SK-N-SH (cell line): ENCODE measurements at regions not wholly inside any gene's neighbourhood (a gene's known extent, or its start where the extent isn't known, plus 50 kb on each side); places are given as distances from the start of the nearest gene placed in this dataset.

Experiments used
- CTCF ChIA-PET: fragments of 300-600, 350-600 bp; formaldehyde crosslinking; extraction: SDS; loops from one replicate; lab custom pipeline; 2021; lab: Yijun Ruan, JAX
- POLR2A ChIA-PET: fragments of 350-600 bp; sonication (Branson Sonifier 250); formaldehyde crosslinking; extraction: SDS; loops from one replicate; lab custom pipeline; 2020; ENCODE audit warnings: antibody characterized with exemption, inconsistent platforms; lab: Yijun Ruan, JAX
- DNase-seq: peaks from one replicate; pipeline ENCODE4 v3.0.0; 2012
- H2AFZ ChIP-seq: fragments of 200-600 bp; sonication (generic); 2 replicates; pipeline ENCODE4 v1.8.1; 2016; ENCODE audit warnings: antibody characterized with exemption, mild to moderate bottlenecking, low read depth
- H3F3A ChIP-seq: fragments of 200-600 bp; sonication (generic); replicated peaks from 2 replicates; pipeline ENCODE3; 2016; ENCODE audit warnings: antibody characterized with exemption, mild to moderate bottlenecking; ENCODE audit not compliant: insufficient read depth
- H3K27ac ChIP-seq, 2 experiments: fragments of 200-500 bp in 1 of 2; fragments of 200-600 bp in 1 of 2; sonication (Bioruptor generic) in 1 of 2; sonication (generic), shearing (Covaris generic) in 1 of 2; 2 replicates each; pipeline versions ENCODE4 v1.5.1 to v1.6.1; 2014 to 2016; ENCODE audit warnings: low read depth in 2 of 2, inconsistent platforms in 1 of 2, low read length in 1 of 2, mild to moderate bottlenecking in 1 of 2, mixed read lengths in 1 of 2
- H3K27me3 ChIP-seq: fragments of 200-600 bp; sonication (generic), shearing (Covaris generic); 2 replicates; pipeline ENCODE4 v1.6.1; 2016; ENCODE audit warnings: mixed run types; ENCODE audit not compliant: insufficient read depth
- H3K36me3 ChIP-seq, 2 experiments: fragments of 200-500 bp in 1 of 2; fragments of 200-600 bp in 1 of 2; sonication (Bioruptor generic) in 1 of 2; sonication (generic) in 1 of 2; replicated peaks in 1 of 2; 2 replicates each; pipeline versions ENCODE3 to v1.5.1; 2014 to 2016; ENCODE audit warnings: low read length in 1 of 2, mild to moderate bottlenecking in 1 of 2; ENCODE audit not compliant: insufficient read depth in 2 of 2, control insufficient read depth in 1 of 2
- H3K4me1 ChIP-seq, 2 experiments: fragments of 200-500 bp in 1 of 2; fragments of 200-600 bp in 1 of 2; sonication (Bioruptor generic) in 1 of 2; sonication (generic), shearing (Covaris generic) in 1 of 2; 2 replicates each; pipeline versions ENCODE4 v1.5.1 to v1.6.1; 2014 to 2016; ENCODE audit warnings: low read depth in 1 of 2, low read length in 1 of 2, mixed run types in 1 of 2; ENCODE audit not compliant: insufficient read depth in 2 of 2, control insufficient read depth in 1 of 2
- H3K4me2 ChIP-seq: fragments of 200-600 bp; sonication (generic), shearing (Covaris generic); 2 replicates; pipeline ENCODE4 v1.6.1; 2017; ENCODE audit warnings: mixed run types
- H3K4me3 ChIP-seq, 2 experiments: fragments of 200-500 bp in 1 of 2; fragments of 200-600 bp in 1 of 2; sonication (Bioruptor generic) in 1 of 2; sonication (generic), shearing (Covaris generic) in 1 of 2; 2 replicates each; pipeline versions ENCODE4 v1.5.1 to v1.8.1; 2014 to 2016; ENCODE audit warnings: low read depth in 2 of 2, inconsistent platforms in 1 of 2, low read length in 1 of 2, mild to moderate bottlenecking in 1 of 2, mixed read lengths in 1 of 2, moderate library complexity in 1 of 2
- H3K79me2 ChIP-seq: fragments of 200-600 bp; sonication (generic); 2 replicates; pipeline ENCODE4 v1.8.1; 2017; ENCODE audit warnings: mild to moderate bottlenecking; ENCODE audit not compliant: insufficient read depth
- H3K9ac ChIP-seq: fragments of 200-600 bp; sonication (generic); 2 replicates; pipeline ENCODE4 v1.6.1; 2017; ENCODE audit warnings: mixed run types
- H3K9me2 ChIP-seq: fragments of 200-600 bp; sonication (generic); 2 replicates; pipeline ENCODE4 v1.6.1; 2017; ENCODE audit warnings: mixed run types
- H3K9me3 ChIP-seq: fragments of 200-600 bp; sonication (generic); 2 replicates; pipeline ENCODE4 v1.6.1; 2017; ENCODE audit warnings: mixed run types, mild to moderate bottlenecking, moderate library complexity
- H4K20me1 ChIP-seq: fragments of 200-600 bp; sonication (generic); 2 replicates; pipeline ENCODE4 v1.6.1; 2017; ENCODE audit warnings: mild to moderate bottlenecking, mixed run types; ENCODE audit not compliant: insufficient read depth
- CHD2 ChIP-seq: fragments of 150-350 bp; IDR thresholded peaks from 2 replicates; pipeline ENCODE4 v1.6.1; 2018; ENCODE audit warnings: low read length; ENCODE audit not compliant: partially characterized antibody
- CTCF ChIP-seq: fragments of 200-600 bp; sonication (generic); IDR thresholded peaks from 2 replicates; pipeline ENCODE4 v1.6.1; 2017; ENCODE audit warnings: antibody characterized with exemption, mild to moderate bottlenecking, moderate library complexity
- ELF1 ChIP-seq: IDR thresholded peaks from 2 replicates; pipeline ENCODE4 v1.4.0; 2012
- FOSL2 ChIP-seq: IDR thresholded peaks from 2 replicates; pipeline ENCODE4 v1.4.0; 2012; ENCODE audit warnings: low read depth, mild to moderate bottlenecking, moderate library complexity, borderline replicate concordance
- FOXM1 ChIP-seq: IDR thresholded peaks from 2 replicates; pipeline ENCODE4 v1.4.0; 2012; ENCODE audit warnings: low read depth, mild to moderate bottlenecking
- GABPA ChIP-seq: IDR thresholded peaks from 2 replicates; pipeline ENCODE4 v1.4.0; 2012; ENCODE audit warnings: low read depth, mild to moderate bottlenecking
- GATA2 ChIP-seq: sonication (generic); formaldehyde crosslinking; IDR thresholded peaks from 2 replicates; pipeline ENCODE4 v1.5.0; 2020; ENCODE audit warnings: mild to moderate bottlenecking, missing genetic modification reagents
- MEF2A ChIP-seq: IDR thresholded peaks from 2 replicates; pipeline ENCODE4 v1.4.0; 2012; ENCODE audit warnings: low read depth, borderline replicate concordance
- POLR2AphosphoS5 ChIP-seq: IDR thresholded peaks from 2 replicates; pipeline ENCODE4 v1.6.1; 2012; ENCODE audit warnings: low read depth, low read length
- RAD21 ChIP-seq: IDR thresholded peaks from 2 replicates; pipeline ENCODE4 v1.6.1; 2012; ENCODE audit warnings: mild to moderate bottlenecking, low read length
- RCOR1 ChIP-seq: fragments of 150-350 bp; IDR thresholded peaks from 2 replicates; pipeline ENCODE4 v1.6.1; 2017; ENCODE audit warnings: antibody characterized with exemption, low read length
- RXRA ChIP-seq: IDR thresholded peaks from 2 replicates; pipeline ENCODE4 v1.4.0; 2012; ENCODE audit warnings: low read depth, mild to moderate bottlenecking, borderline replicate concordance
- SMC3 ChIP-seq: IDR thresholded peaks from 2 replicates; pipeline ENCODE4 v1.6.1; 2012; ENCODE audit warnings: low read depth, low read length, improper control_type of control experiment
- TEAD4 ChIP-seq: IDR thresholded peaks from 2 replicates; pipeline ENCODE4 v1.4.0; 2012; ENCODE audit warnings: mild to moderate bottlenecking, borderline replicate concordance; ENCODE audit not compliant: insufficient read depth
- ZBTB33 ChIP-seq: IDR thresholded peaks from 2 replicates; pipeline ENCODE4 v1.4.0; 2012; ENCODE audit warnings: low read depth, borderline replicate concordance
- WGBS: methylation state at CpG from one replicate; pipeline ENCODE4 v1.1.6; 2017; ENCODE audit warnings: low lambda C conversion rate; 5-methylcytosine and 5-hydroxymethylcytosine counted together
- TF ChIP-seq, protein P1 (sequence below): IDR thresholded peaks from 2 replicates; pipeline ENCODE4 v1.4.0; 2012; ENCODE audit warnings: low read depth

GRCh38 chr21:23986987-23987386 lies 1620.3 kb downstream of the MRPL39 start:
- Histone ChIP-seq H3K9me2 (no peaks in the 10 kb centered on the region), H3K4me3 (no peak overlapping the region), H3K27ac (no peak overlapping the region), H3K79me2 (no peaks in the 10 kb centered on the region), H2AFZ (no peak overlapping the region), H3K27me3 (no peaks in the 10 kb centered on the region)
- CTCF ChIA-PET = no interaction called here
- TF ChIP-seq SMC3 (no peak), ZBTB33 (no peak), CHD2 (no peak), GABPA (no peak)
- TF ChIP-seq, all 33 proteins: peak for 0
- no peak overlapping the region for H3K4me2 ChIP-seq
- no peaks in the 10 kb centered on the region for H3F3A ChIP-seq
- POLR2A ChIA-PET = no interaction called here
- no peaks in the 10 kb centered on the region for H4K20me1 ChIP-seq
- DNase-seq = no peak
- no peak overlapping the region for H3K9ac ChIP-seq
- H3K9me3 ChIP-seq = no peaks in the 10 kb centered on the region; the same call in 1 of the 2 replicates
- no peaks in the 10 kb centered on the region for H3K36me3 ChIP-seq
- H3K4me1 ChIP-seq = no peaks in the 10 kb centered on the region

DNA sequence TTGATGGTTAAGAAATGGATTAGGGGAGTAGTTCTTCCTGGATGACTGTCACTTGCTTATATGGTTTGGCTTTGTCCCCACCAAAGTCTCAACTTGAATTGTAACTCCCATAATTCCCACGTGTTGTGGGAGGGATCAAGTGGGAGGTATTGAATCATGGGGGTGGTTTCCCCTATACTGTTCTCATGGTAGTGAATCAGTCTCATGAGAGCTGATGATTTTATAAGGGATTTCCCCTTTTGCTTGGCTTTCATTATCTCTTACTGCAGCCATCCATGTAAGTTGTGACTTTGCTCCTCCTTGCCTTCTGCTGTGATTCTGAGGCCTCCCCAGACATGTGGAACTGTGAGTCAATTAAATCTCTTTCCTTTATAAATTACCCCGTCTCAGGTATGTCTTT lies 1621.1 kb downstream of the MRPL39 start:
- Histone ChIP-seq H3K4me3 (no peak overlapping the region), H3K79me2 (no peaks in the 10 kb centered on the region), H3K27ac (no peak overlapping the region), H3K9ac (no peak overlapping the region), H3K9me2 (no peaks in the 10 kb centered on the region), H3K4me1 (no peaks in the 10 kb centered on the region), H3K9me3 (no peaks in the 10 kb centered on the region; the same call in 1 of the 2 replicates), H3F3A (no peaks in the 10 kb centered on the region), H3K27me3 (no peaks in the 10 kb centered on the region), H3K4me2 (no peak overlapping the region), H2AFZ (no peak overlapping the region), H4K20me1 (no peaks in the 10 kb centered on the region), H3K36me3 (no peaks in the 10 kb centered on the region)
- ChIA-PET POLR2A (no interaction called here), CTCF (no interaction called here)
- TF ChIP-seq MEF2A = no peak
- TF ChIP-seq RAD21 = no peak
- TF ChIP-seq FOSL2 = no peak
- TF ChIP-seq GABPA = no peak
- TF ChIP-seq GATA2 (CRISPR knock-in tag) = no peak
- no peak for TF ChIP-seq RXRA
- TF ChIP-seq TEAD4 = no peak
- TF ChIP-seq, protein P1, sequence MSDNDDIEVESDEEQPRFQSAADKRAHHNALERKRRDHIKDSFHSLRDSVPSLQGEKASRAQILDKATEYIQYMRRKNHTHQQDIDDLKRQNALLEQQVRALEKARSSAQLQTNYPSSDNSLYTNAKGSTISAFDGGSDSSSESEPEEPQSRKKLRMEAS = no peak
- no peak for TF ChIP-seq ELF1
- TF ChIP-seq FOXM1 = no peak
- TF ChIP-seq RCOR1 = no peak
- no peak for TF ChIP-seq CTCF
- TF ChIP-seq POLR2AphosphoS5 = no peak
- 23% methylated on average over 2 of the region's 2 CpGs for WGBS
- no peak for DNase-seq
